ENCODE measurements at regions not wholly inside any gene's neighbourhood (a gene's known extent, or its start where the extent isn't known, plus 50 kb on each side); places are given as distances from the start of the nearest gene placed in this dataset.

DNA sequence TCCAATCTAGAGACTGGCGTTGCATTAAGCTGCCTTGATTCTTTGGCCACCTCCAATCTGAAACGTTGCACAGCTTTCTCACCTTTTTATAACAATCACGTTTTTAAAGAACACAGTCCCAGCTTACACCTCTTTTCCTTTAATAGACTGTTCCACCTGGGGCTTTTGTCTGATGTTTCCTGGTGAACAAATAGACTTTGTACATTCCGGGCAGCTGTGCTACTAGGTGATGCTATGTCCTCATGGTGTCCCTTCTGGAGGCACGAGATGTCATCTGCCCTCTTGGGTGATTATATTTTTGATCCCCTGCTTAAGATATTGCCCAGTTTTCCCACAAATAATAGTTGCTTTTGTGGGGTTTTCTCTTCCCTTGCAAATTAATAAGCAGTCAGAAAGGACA is 225.5 kb downstream of the SOX9 start:
- no peak for FAIRE-seq
- TF ChIP-seq, protein P1, sequence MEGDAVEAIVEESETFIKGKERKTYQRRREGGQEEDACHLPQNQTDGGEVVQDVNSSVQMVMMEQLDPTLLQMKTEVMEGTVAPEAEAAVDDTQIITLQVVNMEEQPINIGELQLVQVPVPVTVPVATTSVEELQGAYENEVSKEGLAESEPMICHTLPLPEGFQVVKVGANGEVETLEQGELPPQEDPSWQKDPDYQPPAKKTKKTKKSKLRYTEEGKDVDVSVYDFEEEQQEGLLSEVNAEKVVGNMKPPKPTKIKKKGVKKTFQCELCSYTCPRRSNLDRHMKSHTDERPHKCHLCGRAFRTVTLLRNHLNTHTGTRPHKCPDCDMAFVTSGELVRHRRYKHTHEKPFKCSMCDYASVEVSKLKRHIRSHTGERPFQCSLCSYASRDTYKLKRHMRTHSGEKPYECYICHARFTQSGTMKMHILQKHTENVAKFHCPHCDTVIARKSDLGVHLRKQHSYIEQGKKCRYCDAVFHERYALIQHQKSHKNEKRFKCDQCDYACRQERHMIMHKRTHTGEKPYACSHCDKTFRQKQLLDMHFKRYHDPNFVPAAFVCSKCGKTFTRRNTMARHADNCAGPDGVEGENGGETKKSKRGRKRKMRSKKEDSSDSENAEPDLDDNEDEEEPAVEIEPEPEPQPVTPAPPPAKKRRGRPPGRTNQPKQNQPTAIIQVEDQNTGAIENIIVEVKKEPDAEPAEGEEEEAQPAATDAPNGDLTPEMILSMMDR (IDR thresholded peaks at IDR 0.05; ENCODE audit: insufficient read depth, missing control alignments) = no peak
- no peak for DNase-seq (ENCODE audit: insufficient read length, low spot score)

DNA sequence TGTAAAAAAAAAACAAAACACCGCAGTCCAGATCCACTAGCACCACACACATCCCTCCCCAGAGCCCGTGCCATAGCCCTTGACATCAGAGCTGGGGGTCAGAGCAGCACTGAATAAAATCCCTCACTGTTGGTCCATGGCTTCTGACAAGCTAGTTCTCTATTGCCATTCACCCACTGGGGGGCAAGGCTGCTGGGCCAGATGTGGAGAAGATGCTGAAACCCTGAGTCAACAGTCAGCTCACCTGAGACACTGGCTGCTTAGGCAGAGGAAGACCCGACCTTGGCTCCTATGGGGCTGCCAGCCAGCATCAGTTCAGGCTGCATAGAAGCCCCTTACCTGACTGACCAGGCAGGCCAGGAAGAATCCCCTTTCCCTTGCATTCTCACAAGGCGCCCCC is 228.2 kb downstream of the SOX9 start:
- FAIRE-seq (no peak), DNase-seq (ENCODE audit: insufficient read length, low spot score) (no peak)
- TF ChIP-seq, protein P1 (IDR thresholded peaks at IDR 0.05; ENCODE audit: insufficient read depth, missing control alignments) = no peak

DNA sequence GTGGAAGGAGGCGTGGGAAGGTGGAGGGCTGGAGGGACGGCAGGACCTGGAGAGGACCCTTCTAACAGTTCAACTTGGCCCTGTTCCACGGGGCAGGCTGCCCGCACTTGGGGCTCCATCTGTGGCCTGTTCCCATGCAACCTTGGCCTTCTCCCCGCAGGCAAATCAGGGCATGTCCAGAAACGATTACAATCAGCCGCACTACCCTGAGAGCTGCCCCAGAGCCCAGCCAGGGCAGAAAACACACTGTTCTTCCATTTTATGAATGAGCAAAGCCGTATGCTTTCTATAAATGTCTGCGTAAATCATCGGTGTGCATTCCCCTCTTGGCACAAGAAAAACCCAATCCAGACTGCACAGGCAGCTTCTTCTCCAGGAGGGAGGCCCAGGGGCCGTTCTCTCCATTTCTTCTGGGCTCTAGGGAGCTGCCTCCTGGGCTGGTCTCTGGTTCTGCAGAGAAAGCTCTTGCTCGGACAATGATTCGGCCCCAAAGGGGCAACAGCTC is 228.7 kb downstream of the SOX9 start:
- DNase-seq (ENCODE audit: insufficient read length, low spot score) (no peak), FAIRE-seq (no peak)
- TF ChIP-seq, protein P1 (IDR thresholded peaks at IDR 0.05; ENCODE audit: insufficient read depth, missing control alignments) = no peak

DNA sequence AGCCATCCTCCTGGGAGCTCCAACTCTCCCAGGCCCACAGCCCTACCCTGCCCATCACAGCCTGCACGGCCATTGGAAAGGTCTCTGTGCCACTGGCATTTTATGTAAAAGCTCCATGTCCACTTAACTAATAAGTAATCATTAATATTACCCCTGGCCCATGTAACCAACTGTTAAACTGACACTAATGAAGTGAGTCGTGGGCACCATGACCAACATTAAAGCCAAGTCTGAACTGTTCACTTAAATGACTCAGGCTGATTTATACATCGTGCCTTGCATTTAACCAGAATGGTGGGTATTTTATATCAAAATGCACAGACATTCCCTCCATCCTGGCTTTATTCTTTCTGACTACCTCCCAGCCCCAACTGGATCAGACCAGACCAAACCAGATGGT is 229.3 kb downstream of the SOX9 start:
- no peak for FAIRE-seq
- TF ChIP-seq, protein P1 (IDR thresholded peaks at IDR 0.05; ENCODE audit: insufficient read depth, missing control alignments) = no peak
- DNase-seq (ENCODE audit: insufficient read length, low spot score) = no peak

DNA sequence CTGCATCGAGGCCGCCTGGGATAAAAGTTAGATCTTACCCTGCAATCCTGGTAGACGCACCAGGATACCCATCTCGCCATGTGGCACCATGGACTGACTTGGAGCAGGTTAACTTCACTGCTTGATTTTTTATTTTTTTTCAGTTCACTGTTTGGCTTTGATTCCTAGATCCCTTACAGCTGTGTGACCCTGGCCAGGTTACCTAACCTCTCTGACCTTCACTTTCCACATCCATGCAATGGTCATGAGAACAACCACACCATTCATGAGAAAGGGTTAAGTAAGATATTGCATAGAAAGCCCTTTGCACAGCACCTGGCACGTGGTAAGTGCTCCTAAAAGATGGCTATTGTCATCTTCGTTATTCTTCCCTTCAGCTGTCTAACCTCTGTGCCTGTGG is 230.5 kb downstream of the SOX9 start:
- no peak for FAIRE-seq
- TF ChIP-seq, protein P1 (IDR thresholded peaks at IDR 0.05; ENCODE audit: insufficient read depth, missing control alignments) = no peak

DNA sequence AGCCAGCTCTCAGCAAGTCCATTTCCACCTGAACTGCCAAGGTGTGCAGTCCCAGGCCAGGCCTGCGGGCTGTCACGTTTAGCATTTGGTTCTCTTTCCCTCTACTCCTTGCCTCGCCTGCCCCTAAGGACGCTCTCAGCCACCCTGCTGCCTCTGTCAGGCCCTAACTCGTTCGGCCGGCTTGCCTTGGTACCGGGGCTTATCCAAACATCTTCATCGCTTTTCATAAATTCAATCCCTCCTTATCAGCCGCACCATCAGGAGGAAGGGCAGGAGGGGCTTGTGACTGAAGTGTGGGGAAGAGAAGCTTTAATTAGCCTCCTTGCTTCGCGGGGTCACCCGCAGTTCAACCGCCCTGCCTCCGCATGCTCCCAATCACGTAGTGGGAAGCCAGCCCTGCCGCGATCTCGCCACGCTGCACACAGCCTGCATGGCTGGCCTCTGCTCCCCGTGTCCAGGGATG is 231.1 kb downstream of the SOX9 start:
- TF ChIP-seq, protein P1 (IDR thresholded peaks at IDR 0.05; ENCODE audit: insufficient read depth, missing control alignments) = no peak
- FAIRE-seq (no peak), DNase-seq (ENCODE audit: insufficient read length, low spot score) (no peak)

More for the DNA sequence above, 230.5 kb downstream of the SOX9 start:
- DNase-seq (ENCODE audit: insufficient read length, low spot score) = no peak

DNA sequence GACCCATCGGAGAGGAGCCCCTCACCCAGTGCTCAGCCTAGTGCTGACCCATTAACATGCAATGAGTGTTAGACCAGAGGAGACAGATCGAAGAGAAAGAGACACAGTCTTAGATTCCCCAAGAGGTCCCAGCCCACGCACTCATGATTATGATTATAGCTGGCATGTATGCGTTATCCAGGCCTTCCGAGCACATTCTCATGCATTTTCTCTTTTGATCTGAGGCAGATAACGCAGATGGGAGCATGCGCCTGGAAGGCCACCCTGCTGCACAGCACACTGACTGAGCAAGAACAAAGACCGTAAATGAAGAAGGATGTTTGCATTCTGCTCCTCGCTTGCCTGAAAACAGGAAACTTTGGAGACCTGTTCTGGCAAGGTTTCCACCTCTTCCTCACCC is 232.7 kb downstream of the SOX9 start:
- TF ChIP-seq, protein P1 (IDR thresholded peaks at IDR 0.05; ENCODE audit: insufficient read depth, missing control alignments) = no peak
- no peak for FAIRE-seq
- no peak for DNase-seq (ENCODE audit: insufficient read length, low spot score)
